SHP77 treated with DMSO at 0.1 percent for 48 hours (cell line): ENCODE measurements at regions not wholly inside any gene's neighbourhood (a gene's known extent, or its start where the extent isn't known, plus 50 kb on each side); places are given as distances from the start of the nearest gene placed in this dataset.

Experiments
- DNase-seq: peaks from one replicate; lab custom pipeline; 2025; lab: John Stamatoyannopoulos, UW

- no peak for DNase-seq
Observed at GRCh38 chr5:174311121-174311520, 265.6 kb downstream of the NSG2 start.

GRCh38 chr5:174311531-174312269 lies 266.2 kb downstream of the NSG2 start:
- peak; percentile 14 for DNase-seq

- no peak for DNase-seq
Observed at GRCh38 chr5:174312270-174312617, 266.7 kb downstream of the NSG2 start.

- no peak for DNase-seq
Observed at GRCh38 chr5:174312641-174313040, 267.1 kb downstream of the NSG2 start.

GRCh38 chr5:174313615-174314014 lies 268.1 kb downstream of the NSG2 start:
- no peak for DNase-seq

GRCh38 chr5:174314261-174314660 lies 268.8 kb downstream of the NSG2 start:
- no peak for DNase-seq

GRCh38 chr5:174315471-174315870 lies 270.0 kb downstream of the NSG2 start:
- DNase-seq: no peak

GRCh38 chr5:174315871-174316270 lies 270.4 kb downstream of the NSG2 start:
- no peak for DNase-seq

- no peak for DNase-seq
Observed at GRCh38 chr5:174316326-174316725, 270.8 kb downstream of the NSG2 start.

GRCh38 chr5:174317256-174317894 lies 271.9 kb downstream of the NSG2 start:
- DNase-seq: peak; percentile 2

- DNase-seq: no peak
Observed at GRCh38 chr5:174318578-174318977, 273.1 kb downstream of the NSG2 start.

GRCh38 chr5:174319551-174319950 lies 274.0 kb downstream of the NSG2 start:
- no peak for DNase-seq

- DNase-seq: no peak
Observed at GRCh38 chr5:174320051-174320450, 274.5 kb downstream of the NSG2 start.

- peak; percentile 27 for DNase-seq
Observed at GRCh38 chr5:174323878-174324281, 278.4 kb downstream of the NSG2 start.

- DNase-seq: no peak
Observed at GRCh38 chr5:174324680-174325079, 279.2 kb downstream of the NSG2 start.

GRCh38 chr5:174325431-174325830 lies 279.9 kb downstream of the NSG2 start:
- no peak for DNase-seq

- no peak for DNase-seq
Observed at GRCh38 chr5:174325961-174326360, 280.5 kb downstream of the NSG2 start.

GRCh38 chr5:174326372-174326771 lies 280.9 kb downstream of the NSG2 start:
- no peak for DNase-seq

GRCh38 chr5:174327317-174327864 lies 281.9 kb downstream of the NSG2 start:
- peak; percentile 30 for DNase-seq

- no peak for DNase-seq
Observed at GRCh38 chr5:174327896-174328295, 282.4 kb downstream of the NSG2 start.

GRCh38 chr5:174328631-174329299 lies 283.3 kb downstream of the NSG2 start:
- no peak for DNase-seq

GRCh38 chr5:174329738-174330137 lies 284.2 kb downstream of the NSG2 start:
- DNase-seq: no peak
